ENCODE measurements at regions not wholly inside any gene's neighbourhood (a gene's known extent, or its start where the extent isn't known, plus 50 kb on each side); places are given as distances from the start of the nearest gene placed in this dataset.

DNA sequence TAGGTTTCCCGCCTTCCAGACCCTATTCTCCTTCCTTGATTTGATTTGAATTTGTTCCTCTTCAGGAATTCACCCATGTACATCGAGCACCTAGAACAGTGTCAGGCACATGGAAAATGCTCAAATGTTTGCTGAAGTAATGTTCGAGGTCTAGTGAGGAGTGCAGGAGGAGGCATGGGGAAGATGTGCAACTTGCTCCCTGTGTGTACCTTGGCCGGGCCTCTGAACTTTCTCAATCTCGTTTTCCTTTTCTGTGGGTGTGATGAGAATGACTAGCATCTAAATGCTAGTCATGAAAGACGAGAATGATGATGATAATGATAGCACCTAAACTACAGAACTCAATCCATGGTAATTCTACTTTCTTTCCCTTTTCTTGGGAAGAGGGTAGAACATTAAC, 279.1 kb upstream of the PLET1 start:
- in situ Hi-C loops (cut with MboI; ENCODE audit: low pct_ligation_motif_present in 1 of 4, low pct_unique_long_range_greater_than_20kb in 1 of 4, low sequenced_read_pairs in 3 of 4), result no loop called here
- DNase-seq, result no peak
- WGBS, 2 donors (ENCODE audit: low coverage in 1 of 2), result 83 to 89% methylated on average over 5 to 6 of the region's 6 CpGs
- TF ChIP-seq EP300 (IDR thresholded peaks at IDR 0.05; ENCODE audit: low read depth) (no peak), POLR2AphosphoS5 (IDR thresholded peaks at IDR 0.05) (no peak), POLR2A (IDR thresholded peaks at IDR 0.05) (no peak)
- TF ChIP-seq, protein P1, sequence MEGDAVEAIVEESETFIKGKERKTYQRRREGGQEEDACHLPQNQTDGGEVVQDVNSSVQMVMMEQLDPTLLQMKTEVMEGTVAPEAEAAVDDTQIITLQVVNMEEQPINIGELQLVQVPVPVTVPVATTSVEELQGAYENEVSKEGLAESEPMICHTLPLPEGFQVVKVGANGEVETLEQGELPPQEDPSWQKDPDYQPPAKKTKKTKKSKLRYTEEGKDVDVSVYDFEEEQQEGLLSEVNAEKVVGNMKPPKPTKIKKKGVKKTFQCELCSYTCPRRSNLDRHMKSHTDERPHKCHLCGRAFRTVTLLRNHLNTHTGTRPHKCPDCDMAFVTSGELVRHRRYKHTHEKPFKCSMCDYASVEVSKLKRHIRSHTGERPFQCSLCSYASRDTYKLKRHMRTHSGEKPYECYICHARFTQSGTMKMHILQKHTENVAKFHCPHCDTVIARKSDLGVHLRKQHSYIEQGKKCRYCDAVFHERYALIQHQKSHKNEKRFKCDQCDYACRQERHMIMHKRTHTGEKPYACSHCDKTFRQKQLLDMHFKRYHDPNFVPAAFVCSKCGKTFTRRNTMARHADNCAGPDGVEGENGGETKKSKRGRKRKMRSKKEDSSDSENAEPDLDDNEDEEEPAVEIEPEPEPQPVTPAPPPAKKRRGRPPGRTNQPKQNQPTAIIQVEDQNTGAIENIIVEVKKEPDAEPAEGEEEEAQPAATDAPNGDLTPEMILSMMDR (IDR thresholded peaks at IDR 0.05), result no peak
- H3K9me3 ChIP-seq, result no peaks in the 10 kb centered on the region
- intact Hi-C loops (cut with DNase I; ENCODE audit: low total_unique reads), result no loop called here
- no peaks in the 10 kb centered on the region for H3K36me3 ChIP-seq
- H3K4me1 ChIP-seq, result no peaks in the 10 kb centered on the region
- no peak overlapping the region for H3K4me3 ChIP-seq
- no peaks in the 10 kb centered on the region for H3K27me3 ChIP-seq
- H3K27ac ChIP-seq, result no peak overlapping the region

DNA sequence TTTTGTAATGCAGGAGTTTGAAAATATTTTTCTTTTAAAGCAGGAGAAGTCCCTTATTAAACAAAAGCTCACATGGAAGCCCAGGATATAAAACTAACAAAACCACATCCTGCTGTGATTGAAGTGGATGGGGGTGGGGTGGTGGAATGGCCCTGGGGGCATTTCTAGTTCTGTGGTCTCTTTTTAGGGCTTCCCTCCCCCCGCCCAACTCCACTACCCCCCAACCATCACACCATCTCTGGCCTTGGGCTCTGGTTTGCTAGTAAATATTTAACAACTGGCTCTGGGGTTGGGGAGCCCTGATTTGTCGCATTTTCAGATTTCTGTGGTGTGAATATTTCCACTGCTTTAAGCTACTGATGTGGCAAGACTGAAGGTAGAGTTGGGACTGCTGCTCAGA, 279.6 kb upstream of the PLET1 start:
- Histone ChIP-seq H3K27me3 (no peaks in the 10 kb centered on the region), H3K27ac (no peak overlapping the region), H3K9me3 (no peaks in the 10 kb centered on the region), H3K36me3 (no peaks in the 10 kb centered on the region), H3K4me1 (no peaks in the 10 kb centered on the region), H3K4me3 (no peak overlapping the region)
- TF ChIP-seq, protein P1 (IDR thresholded peaks at IDR 0.05), result no peak
- TF ChIP-seq POLR2A (IDR thresholded peaks at IDR 0.05) (no peak), POLR2AphosphoS5 (IDR thresholded peaks at IDR 0.05) (no peak), EP300 (IDR thresholded peaks at IDR 0.05; ENCODE audit: low read depth) (no peak)
- in situ Hi-C loops (cut with MboI; ENCODE audit: low pct_ligation_motif_present in 1 of 4, low pct_unique_long_range_greater_than_20kb in 1 of 4, low sequenced_read_pairs in 3 of 4) (no loop called here), intact Hi-C loops (cut with DNase I; ENCODE audit: low total_unique reads) (no loop called here)
- 66% methylated on average over 2 of the region's 2 CpGs; no CpG with 5 or more reads in 1 of the 2 donors for WGBS, 2 donors (ENCODE audit: low coverage in 1 of 2)
- no peak for DNase-seq

DNA sequence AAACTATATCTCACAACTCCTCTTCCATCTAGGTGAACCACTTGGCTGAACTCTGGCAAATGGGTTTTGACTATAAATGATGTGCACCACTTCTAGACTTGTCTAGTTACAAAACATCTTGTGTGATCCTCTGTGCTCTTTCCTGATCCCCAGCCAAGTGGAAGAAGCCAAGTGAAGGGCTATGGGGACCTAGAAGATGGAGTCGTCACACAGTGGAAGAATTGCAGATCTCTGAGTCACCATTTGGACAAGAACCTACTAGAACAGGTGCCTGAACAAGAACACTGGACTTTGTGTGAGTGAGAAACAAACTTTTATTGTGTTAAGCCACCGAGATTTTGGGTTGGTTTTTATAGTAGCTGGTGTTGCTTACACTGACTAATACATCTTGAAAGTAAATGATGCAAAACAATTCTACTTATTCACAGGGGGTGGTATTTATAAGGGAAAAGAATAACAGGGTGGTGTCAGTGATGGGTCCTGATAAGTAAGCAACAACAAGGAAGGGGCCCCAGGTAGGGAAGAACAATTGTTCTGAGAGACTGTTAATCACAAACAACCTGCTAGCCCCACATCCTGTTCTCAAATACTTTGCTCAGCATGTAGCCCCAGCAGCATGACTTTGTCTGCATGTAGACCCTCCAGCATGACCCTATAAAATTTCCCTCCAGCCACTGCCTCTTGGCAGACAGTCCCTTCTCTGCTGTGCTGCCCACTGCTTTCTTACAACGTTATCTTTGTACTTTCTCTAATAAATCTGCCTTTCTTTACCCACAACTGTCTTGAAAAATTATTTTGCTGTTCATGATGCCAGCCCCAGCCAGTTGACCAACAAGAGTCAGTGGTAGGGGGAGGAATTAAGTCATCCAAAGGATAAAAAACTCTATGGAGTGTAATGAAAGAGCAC, 280.7 kb upstream of the PLET1 start:
- Histone ChIP-seq H3K27me3 (no peaks in the 10 kb centered on the region), H3K36me3 (no peaks in the 10 kb centered on the region), H3K4me3 (no peak overlapping the region), H3K4me1 (no peaks in the 10 kb centered on the region), H3K9me3 (no peaks in the 10 kb centered on the region), H3K27ac (no peak overlapping the region)
- TF ChIP-seq POLR2AphosphoS5 (IDR thresholded peaks at IDR 0.05) (no peak), EP300 (IDR thresholded peaks at IDR 0.05; ENCODE audit: low read depth) (no peak), POLR2A (IDR thresholded peaks at IDR 0.05) (no peak)
- TF ChIP-seq, protein P1 (IDR thresholded peaks at IDR 0.05), result no peak
- 63 to 70% methylated on average over 2 to 3 of the region's 3 CpGs for WGBS, 2 donors (ENCODE audit: low coverage in 1 of 2)
- intact Hi-C loops (cut with DNase I; ENCODE audit: low total_unique reads), result no loop called here
- no peak for DNase-seq
- in situ Hi-C loops (cut with MboI; ENCODE audit: low pct_ligation_motif_present in 1 of 4, low pct_unique_long_range_greater_than_20kb in 1 of 4, low sequenced_read_pairs in 3 of 4), result no loop called here

DNA sequence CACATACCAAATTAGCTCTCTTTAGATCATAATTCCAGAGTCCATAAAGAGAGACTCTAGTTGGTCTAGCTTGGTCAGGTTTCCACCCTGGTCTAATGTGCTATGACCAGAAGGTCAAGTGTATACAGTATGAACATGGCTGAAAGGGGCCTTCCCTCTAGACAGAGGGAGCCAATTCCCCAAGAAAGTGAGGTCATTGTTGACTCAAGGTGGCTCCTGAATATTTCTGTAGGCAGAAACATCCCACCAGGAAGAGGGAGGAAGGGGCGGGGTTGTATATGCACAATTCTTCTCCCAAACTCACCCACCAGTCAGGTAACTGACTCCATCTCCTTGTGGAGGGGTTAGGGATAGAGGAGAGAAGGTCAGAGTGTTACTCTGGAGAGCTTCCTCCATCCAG, 281.8 kb upstream of the PLET1 start:
- Histone ChIP-seq H3K9me3 (no peaks in the 10 kb centered on the region), H3K27ac (no peak overlapping the region), H3K4me3 (no peak overlapping the region), H3K36me3 (no peaks in the 10 kb centered on the region), H3K4me1 (no peaks in the 10 kb centered on the region), H3K27me3 (no peaks in the 10 kb centered on the region)
- in situ Hi-C loops (cut with MboI; ENCODE audit: low pct_ligation_motif_present in 1 of 4, low pct_unique_long_range_greater_than_20kb in 1 of 4, low sequenced_read_pairs in 3 of 4), result no loop called here
- intact Hi-C loops (cut with DNase I; ENCODE audit: low total_unique reads), result no loop called here
- DNase-seq, result no peak
- no peak for TF ChIP-seq POLR2AphosphoS5 (IDR thresholded peaks at IDR 0.05)
- TF ChIP-seq, protein P1 (IDR thresholded peaks at IDR 0.05), result no peak
- TF ChIP-seq POLR2A (IDR thresholded peaks at IDR 0.05), result no peak
- TF ChIP-seq EP300 (IDR thresholded peaks at IDR 0.05; ENCODE audit: low read depth), result no peak
- 50 to 71% methylated on average over 1 of the region's 1 CpG for WGBS, 2 donors (ENCODE audit: low coverage in 1 of 2)

Data from transverse colon (tissue), 4 donors.